ENCODE measurements at regions not wholly inside any gene's neighbourhood (a gene's known extent, or its start where the extent isn't known, plus 50 kb on each side); places are given as distances from the start of the nearest gene placed in this dataset.

- no peak overlapping the region for H3K18ac ChIP-seq (ENCODE audit: insufficient read length, low read depth, low read length)
- H4K5ac ChIP-seq (ENCODE audit: insufficient read length, low read depth, low read length), result no peak overlapping the region
- WGBS (ENCODE audit: extremely low coverage, insufficient read length, low lambda C conversion rate), result no CpG with 5 or more reads among the region's 24 CpGs
- no peaks in the 10 kb centered on the region for H3K9me3 ChIP-seq (ENCODE audit: control insufficient read depth, low read depth, low read length)
- no peak overlapping the region for H4K91ac ChIP-seq (ENCODE audit: insufficient read length, low read depth, low read length)
- no peak overlapping the region for H3K27ac Mint-ChIP-seq
- H2BK5ac ChIP-seq (ENCODE audit: insufficient read length, low read length), result no peak overlapping the region
- H2AK5ac ChIP-seq (ENCODE audit: insufficient read length, low read length), result no peak overlapping the region
- H3K14ac ChIP-seq (ENCODE audit: insufficient read depth, low read length), result no peak overlapping the region; the same call in 1 of the 2 replicates
- no peaks in the 10 kb centered on the region for H3K23me2 ChIP-seq (ENCODE audit: insufficient read length, low read depth, low read length, poor library complexity, severe bottlenecking)
- no peak for DNase-seq
- H2BK15ac ChIP-seq (ENCODE audit: low read depth, low read length), result no peak overlapping the region
- no peak overlapping the region for H3T11ph ChIP-seq (ENCODE audit: low read length)
- H3K23ac ChIP-seq (ENCODE audit: insufficient read length, low read depth, low read length), result no peak overlapping the region
- H2BK120ac ChIP-seq (ENCODE audit: low read depth, low read length, poor library complexity, severe bottlenecking), result no peak overlapping the region
- H3K27me3 ChIP-seq (ENCODE audit: insufficient read depth, low read length), result no peaks in the 10 kb centered on the region
- no peak overlapping the region for H2BK12ac ChIP-seq (ENCODE audit: insufficient read length, low read depth, low read length)
- H3K4me2 ChIP-seq (ENCODE audit: insufficient read depth, insufficient read length, low read length), result no peak overlapping the region
- H4K8ac ChIP-seq (replicated peaks; ENCODE audit: insufficient read length, low read depth, low read length), result no peak overlapping the region
- no peak overlapping the region for H3K4ac ChIP-seq (ENCODE audit: low read depth, low read length)
- no peaks in the 10 kb centered on the region for H3K9me3 Mint-ChIP-seq
- H2AFZ ChIP-seq (ENCODE audit: low read length), result no peak overlapping the region
- H3K79me2 ChIP-seq (ENCODE audit: insufficient read depth, low read length), result no peaks in the 10 kb centered on the region
- H3K27me3 Mint-ChIP-seq (ENCODE audit: low read depth), result peaks cover 4% of the 10 kb centered on the region
- no peaks in the 10 kb centered on the region for H3K36me3 Mint-ChIP-seq (ENCODE audit: insufficient read depth in 1 of 3, low read depth in 3 of 3)
- H3K4me3 Mint-ChIP-seq, result no peak overlapping the region
- H3K4me1 ChIP-seq (ENCODE audit: insufficient read depth, low read length), result no peaks in the 10 kb centered on the region
- TF ChIP-seq, protein P1, sequence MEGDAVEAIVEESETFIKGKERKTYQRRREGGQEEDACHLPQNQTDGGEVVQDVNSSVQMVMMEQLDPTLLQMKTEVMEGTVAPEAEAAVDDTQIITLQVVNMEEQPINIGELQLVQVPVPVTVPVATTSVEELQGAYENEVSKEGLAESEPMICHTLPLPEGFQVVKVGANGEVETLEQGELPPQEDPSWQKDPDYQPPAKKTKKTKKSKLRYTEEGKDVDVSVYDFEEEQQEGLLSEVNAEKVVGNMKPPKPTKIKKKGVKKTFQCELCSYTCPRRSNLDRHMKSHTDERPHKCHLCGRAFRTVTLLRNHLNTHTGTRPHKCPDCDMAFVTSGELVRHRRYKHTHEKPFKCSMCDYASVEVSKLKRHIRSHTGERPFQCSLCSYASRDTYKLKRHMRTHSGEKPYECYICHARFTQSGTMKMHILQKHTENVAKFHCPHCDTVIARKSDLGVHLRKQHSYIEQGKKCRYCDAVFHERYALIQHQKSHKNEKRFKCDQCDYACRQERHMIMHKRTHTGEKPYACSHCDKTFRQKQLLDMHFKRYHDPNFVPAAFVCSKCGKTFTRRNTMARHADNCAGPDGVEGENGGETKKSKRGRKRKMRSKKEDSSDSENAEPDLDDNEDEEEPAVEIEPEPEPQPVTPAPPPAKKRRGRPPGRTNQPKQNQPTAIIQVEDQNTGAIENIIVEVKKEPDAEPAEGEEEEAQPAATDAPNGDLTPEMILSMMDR (conservative IDR thresholded peaks at IDR 0.05), result no peak
- H3K27ac ChIP-seq (ENCODE audit: insufficient read length, low read depth, low read length), result no peak overlapping the region
- H3K56ac ChIP-seq (ENCODE audit: insufficient read length, low read depth, low read length), result no peak overlapping the region
- no peak overlapping the region for H3K9ac ChIP-seq (ENCODE audit: extremely low read depth, insufficient read length, low read length)
- no peaks in the 10 kb centered on the region for H4K20me1 ChIP-seq (ENCODE audit: control insufficient read depth, insufficient read depth, insufficient read length)
- no peaks in the 10 kb centered on the region for H3K79me1 ChIP-seq (ENCODE audit: insufficient read depth, low read depth, low read length, poor library complexity, severe bottlenecking)
- H2BK20ac ChIP-seq (ENCODE audit: low read depth, low read length, poor library complexity, severe bottlenecking), result no peak overlapping the region
- peaks cover 0 to 4% of the 10 kb centered on the region in 2 experiments; a peak in 1 of 4 replicates for H3K4me1 Mint-ChIP-seq
Measured at GRCh38 chr13:53408847-53409568, 380.4 kb downstream of the OLFM4 start.

All from H9 (cell line).